WTC11 (cell line): ENCODE measurements at regions not wholly inside any gene's neighbourhood (a gene's known extent, or its start where the extent isn't known, plus 50 kb on each side); places are given as distances from the start of the nearest gene placed in this dataset.

Experiments
- ATAC-seq: fragments of 200-7000 bp; cut with Tn5 transposase; 2 replicates; pipeline ENCODE4 v1.10.0; 2021; ENCODE audit warnings: mild to moderate bottlenecking, moderate library complexity
- CTCF ChIA-PET: fragments of 300-600 bp; sonication (Branson Sonifier 250); formaldehyde crosslinking; loops from one replicate; lab custom pipeline; 2021; ENCODE audit warnings: antibody characterized with exemption; lab: Charles Lee
- POLR2A ChIA-PET: fragments of 350-600 bp; sonication (Branson Sonifier 250); formaldehyde crosslinking; loops from one replicate; lab custom pipeline; 2021; ENCODE audit warnings: antibody characterized with exemption; lab: Charles Lee
- DNase-seq: peaks from one replicate; pipeline ENCODE4 v3.0.0; 2021; ENCODE audit warnings: low spot score
- H3K27ac Mint-ChIP-seq: 2 replicates; pipeline ENCODE4 v1.8.0; 2021; ENCODE audit warnings: mixed read lengths
- H3K27me3 Mint-ChIP-seq: 2 replicates; pipeline ENCODE4 v1.8.0; 2021; ENCODE audit warnings: low read depth, mild to moderate bottlenecking, moderate library complexity, mixed read lengths
- H3K36me3 Mint-ChIP-seq: 2 replicates; pipeline ENCODE4 v1.8.0; 2021; ENCODE audit warnings: mixed read lengths
- H3K4me1 Mint-ChIP-seq: 2 replicates; pipeline ENCODE4 v1.8.0; 2022; ENCODE audit warnings: mixed read lengths
- H3K4me3 Mint-ChIP-seq: 2 replicates; pipeline ENCODE4 v1.8.0; 2021; ENCODE audit warnings: mild to moderate bottlenecking, moderate library complexity, mixed read lengths
- H3K9me3 Mint-ChIP-seq: 2 replicates; pipeline ENCODE4 v1.8.0; 2021; ENCODE audit warnings: mixed read lengths
- CREB1 ChIP-seq: sonication (generic); formaldehyde crosslinking; IDR thresholded peaks from 2 replicates; pipeline ENCODE4 v1.8.0; 2023; ENCODE audit warnings: mild to moderate bottlenecking, missing genetic modification reagents
- ELF4 ChIP-seq: sonication (generic); formaldehyde crosslinking; IDR thresholded peaks from 2 replicates; pipeline ENCODE4 v1.8.1; 2022; ENCODE audit warnings: low read depth, mild to moderate bottlenecking, moderate library complexity, missing genetic modification reagents
- FOXK1 ChIP-seq: sonication (generic); formaldehyde crosslinking; IDR thresholded peaks from 2 replicates; pipeline ENCODE4 v1.8.0; 2022; ENCODE audit warnings: mild to moderate bottlenecking, moderate library complexity, missing genetic modification reagents
- KAT7 ChIP-seq: sonication (generic); formaldehyde crosslinking; IDR thresholded peaks from 2 replicates; pipeline ENCODE4 v1.8.1; 2023; ENCODE audit warnings: missing genetic modification reagents, mild to moderate bottlenecking, borderline replicate concordance
- MXD4 ChIP-seq: fragments of 250-450 bp; sonication (Bioruptor Pico); IDR thresholded peaks from 2 replicates; pipeline ENCODE4 v1.8.0; 2021; ENCODE audit warnings: mild to moderate bottlenecking, moderate library complexity, borderline replicate concordance
- RORB ChIP-seq: fragments of 250-450 bp; sonication (Bioruptor Pico); IDR thresholded peaks from 2 replicates; pipeline ENCODE4 v1.9.0; 2021; ENCODE audit warnings: mild to moderate bottlenecking
- SOX15 ChIP-seq: fragments of 250-450 bp; sonication (Bioruptor Pico); IDR thresholded peaks from 2 replicates; pipeline ENCODE4 v1.9.0; 2021; ENCODE audit warnings: mild to moderate bottlenecking
- TP53 ChIP-seq: sonication (generic); formaldehyde crosslinking; IDR thresholded peaks from 2 replicates; pipeline ENCODE4 v1.8.1; 2023; ENCODE audit warnings: mild to moderate bottlenecking, missing genetic modification reagents
- ZNF138 ChIP-seq: sonication (generic); formaldehyde crosslinking; conservative IDR thresholded peaks from 2 replicates; pipeline ENCODE4 v1.8.1; 2022; ENCODE audit warnings: mild to moderate bottlenecking, moderate library complexity, missing genetic modification reagents
- ZNF219 ChIP-seq: sonication (generic); formaldehyde crosslinking; IDR thresholded peaks from 2 replicates; pipeline ENCODE4 v1.8.0; 2023; ENCODE audit warnings: missing genetic modification reagents, mild to moderate bottlenecking, borderline replicate concordance
- ZNF416 ChIP-seq: fragments of 250-450 bp; sonication (Bioruptor Pico); IDR thresholded peaks from 2 replicates; pipeline ENCODE4 v1.9.0; 2021; ENCODE audit warnings: mild to moderate bottlenecking, inconsistent platforms
- TF ChIP-seq, protein P1 (sequence below): fragments of 250-450 bp; sonication (Bioruptor Pico); IDR thresholded peaks from 2 replicates; pipeline ENCODE4 v1.9.0; 2021; ENCODE audit warnings: mild to moderate bottlenecking
- TF ChIP-seq, protein P2 (sequence below): sonication (generic); formaldehyde crosslinking; IDR thresholded peaks from 2 replicates; pipeline ENCODE4 v1.8.1; 2023; ENCODE audit warnings: mild to moderate bottlenecking, missing genetic modification reagents
- TF ChIP-seq, protein P3 (sequence below): sonication (generic); formaldehyde crosslinking; conservative IDR thresholded peaks from 2 replicates; pipeline ENCODE4 v1.8.1; 2023; ENCODE audit warnings: mild to moderate bottlenecking, low read depth, missing genetic modification reagents, moderate library complexity
- TF ChIP-seq, protein P4 (sequence below): sonication (generic); formaldehyde crosslinking; IDR thresholded peaks from 2 replicates; pipeline ENCODE4 v1.8.0; 2022; ENCODE audit warnings: mild to moderate bottlenecking, missing genetic modification reagents
- TF ChIP-seq, protein P5 (sequence below): sonication (generic); formaldehyde crosslinking; IDR thresholded peaks from 2 replicates; pipeline ENCODE4 v1.8.1; 2023; ENCODE audit warnings: mild to moderate bottlenecking, moderate library complexity, missing genetic modification reagents

DNA sequence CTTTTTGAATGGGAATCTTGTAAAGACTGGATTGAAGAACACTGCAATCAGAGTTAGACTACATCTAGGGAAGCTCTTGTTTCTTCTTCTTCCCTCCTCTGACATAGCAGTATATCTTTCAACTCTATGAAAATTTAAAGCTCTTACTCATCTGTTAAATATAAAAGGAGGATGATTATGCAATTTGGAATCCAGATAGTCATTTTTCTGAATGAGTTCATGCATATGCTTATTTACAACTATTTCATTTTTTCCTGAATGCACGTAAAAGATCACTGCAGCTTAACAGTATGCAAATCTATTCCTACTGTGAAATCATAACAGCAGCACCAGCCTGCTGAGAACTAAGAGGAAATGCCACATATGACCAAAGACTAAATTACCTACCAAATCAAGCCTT lies 133.5 kb upstream of the TMCC3 start:
- ChIA-PET POLR2A (interaction anchor here (1.1 kb wide), 1 partner anchor 92 kb away, joined by 3 read pairs; no protein-coding TSS in a partner anchor), CTCF (no interaction called here)
- ATAC-seq (no peak), DNase-seq (no peak)
- H3K4me3 Mint-ChIP-seq: no peak overlapping the region
- TF ChIP-seq, protein P1, sequence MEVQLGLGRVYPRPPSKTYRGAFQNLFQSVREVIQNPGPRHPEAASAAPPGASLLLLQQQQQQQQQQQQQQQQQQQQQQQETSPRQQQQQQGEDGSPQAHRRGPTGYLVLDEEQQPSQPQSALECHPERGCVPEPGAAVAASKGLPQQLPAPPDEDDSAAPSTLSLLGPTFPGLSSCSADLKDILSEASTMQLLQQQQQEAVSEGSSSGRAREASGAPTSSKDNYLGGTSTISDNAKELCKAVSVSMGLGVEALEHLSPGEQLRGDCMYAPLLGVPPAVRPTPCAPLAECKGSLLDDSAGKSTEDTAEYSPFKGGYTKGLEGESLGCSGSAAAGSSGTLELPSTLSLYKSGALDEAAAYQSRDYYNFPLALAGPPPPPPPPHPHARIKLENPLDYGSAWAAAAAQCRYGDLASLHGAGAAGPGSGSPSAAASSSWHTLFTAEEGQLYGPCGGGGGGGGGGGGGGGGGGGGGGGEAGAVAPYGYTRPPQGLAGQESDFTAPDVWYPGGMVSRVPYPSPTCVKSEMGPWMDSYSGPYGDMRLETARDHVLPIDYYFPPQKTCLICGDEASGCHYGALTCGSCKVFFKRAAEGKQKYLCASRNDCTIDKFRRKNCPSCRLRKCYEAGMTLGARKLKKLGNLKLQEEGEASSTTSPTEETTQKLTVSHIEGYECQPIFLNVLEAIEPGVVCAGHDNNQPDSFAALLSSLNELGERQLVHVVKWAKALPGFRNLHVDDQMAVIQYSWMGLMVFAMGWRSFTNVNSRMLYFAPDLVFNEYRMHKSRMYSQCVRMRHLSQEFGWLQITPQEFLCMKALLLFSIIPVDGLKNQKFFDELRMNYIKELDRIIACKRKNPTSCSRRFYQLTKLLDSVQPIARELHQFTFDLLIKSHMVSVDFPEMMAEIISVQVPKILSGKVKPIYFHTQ (CRISPR knock-in tag): no peak
- TF ChIP-seq ZNF416 (CRISPR knock-in tag) (no peak), SOX15 (CRISPR knock-in tag) (no peak), ELF4 (CRISPR knock-in tag) (no peak), RORB (CRISPR knock-in tag) (no peak), MXD4 (CRISPR knock-in tag) (no peak), FOXK1 (CRISPR knock-in tag) (no peak)
- TF ChIP-seq, protein P2, sequence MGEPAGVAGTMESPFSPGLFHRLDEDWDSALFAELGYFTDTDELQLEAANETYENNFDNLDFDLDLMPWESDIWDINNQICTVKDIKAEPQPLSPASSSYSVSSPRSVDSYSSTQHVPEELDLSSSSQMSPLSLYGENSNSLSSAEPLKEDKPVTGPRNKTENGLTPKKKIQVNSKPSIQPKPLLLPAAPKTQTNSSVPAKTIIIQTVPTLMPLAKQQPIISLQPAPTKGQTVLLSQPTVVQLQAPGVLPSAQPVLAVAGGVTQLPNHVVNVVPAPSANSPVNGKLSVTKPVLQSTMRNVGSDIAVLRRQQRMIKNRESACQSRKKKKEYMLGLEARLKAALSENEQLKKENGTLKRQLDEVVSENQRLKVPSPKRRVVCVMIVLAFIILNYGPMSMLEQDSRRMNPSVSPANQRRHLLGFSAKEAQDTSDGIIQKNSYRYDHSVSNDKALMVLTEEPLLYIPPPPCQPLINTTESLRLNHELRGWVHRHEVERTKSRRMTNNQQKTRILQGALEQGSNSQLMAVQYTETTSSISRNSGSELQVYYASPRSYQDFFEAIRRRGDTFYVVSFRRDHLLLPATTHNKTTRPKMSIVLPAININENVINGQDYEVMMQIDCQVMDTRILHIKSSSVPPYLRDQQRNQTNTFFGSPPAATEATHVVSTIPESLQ: no peak
- H3K27me3 Mint-ChIP-seq: no peaks in the 10 kb centered on the region
- H3K4me1 Mint-ChIP-seq: peaks cover 5% of the 10 kb centered on the region
- peaks cover 15% of the 10 kb centered on the region for H3K9me3 Mint-ChIP-seq
- H3K36me3 Mint-ChIP-seq: no peaks in the 10 kb centered on the region
- no peak overlapping the region for H3K27ac Mint-ChIP-seq

DNA sequence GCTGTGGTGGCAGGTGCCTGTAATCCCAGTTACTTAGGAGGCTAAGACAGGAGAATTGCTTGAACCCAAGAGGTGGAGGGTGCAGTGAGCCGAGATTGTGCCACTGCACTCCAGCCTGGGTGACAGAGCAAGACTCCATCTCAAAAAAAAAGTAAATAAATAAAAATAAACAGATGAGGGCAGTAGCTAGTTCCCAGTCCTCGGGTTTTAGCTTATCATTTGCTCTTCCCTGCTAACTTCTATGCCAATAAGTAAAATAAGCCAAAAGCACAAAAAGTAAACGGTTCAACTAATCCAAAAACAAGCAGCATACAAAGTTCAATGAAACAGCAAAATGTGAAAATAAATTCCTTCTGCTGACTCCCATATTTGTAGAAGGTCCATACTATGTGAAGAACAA lies 133.0 kb upstream of the TMCC3 start:
- Mint-ChIP-seq H3K4me1 (peaks cover 5% of the 10 kb centered on the region), H3K36me3 (no peaks in the 10 kb centered on the region), H3K4me3 (no peak overlapping the region), H3K9me3 (peaks cover 15% of the 10 kb centered on the region), H3K27me3 (no peaks in the 10 kb centered on the region), H3K27ac (no peak overlapping the region)
- DNase-seq (no peak), ATAC-seq (no peak)
- ChIA-PET POLR2A (interaction anchor here (1.1 kb wide), 1 partner anchor 92 kb away, joined by 3 read pairs; no protein-coding TSS in a partner anchor), CTCF (no interaction called here)
- TF ChIP-seq CREB1: no peak

DNA sequence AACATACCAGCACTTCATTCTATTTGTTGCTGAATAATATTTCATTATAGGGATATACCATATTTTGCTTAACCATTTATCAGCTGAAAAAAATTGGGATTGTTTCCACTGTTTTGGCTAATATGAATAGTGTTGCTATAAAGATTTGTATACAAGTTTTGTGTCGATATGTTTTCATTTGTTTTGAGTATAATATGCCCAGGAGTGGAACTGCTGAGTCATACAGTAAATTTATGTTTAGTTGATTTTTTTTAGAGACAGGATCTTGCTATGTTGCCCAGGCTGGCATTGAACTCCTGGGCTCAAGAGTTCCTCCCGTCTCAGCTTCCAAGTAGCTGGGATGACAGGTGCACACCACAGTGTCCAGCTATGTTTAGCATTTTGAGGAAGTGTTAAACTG lies 131.5 kb upstream of the TMCC3 start:
- Mint-ChIP-seq H3K27ac (no peak overlapping the region), H3K27me3 (no peaks in the 10 kb centered on the region), H3K4me3 (no peak overlapping the region), H3K36me3 (no peaks in the 10 kb centered on the region), H3K4me1 (peaks cover 5% of the 10 kb centered on the region), H3K9me3 (peaks cover 15% of the 10 kb centered on the region)
- TF ChIP-seq ZNF138 (CRISPR knock-in tag) (no peak), KAT7 (CRISPR knock-in tag) (no peak), CREB1 (no peak), TP53 (CRISPR knock-in tag) (no peak), ZNF219 (CRISPR knock-in tag) (no peak)
- TF ChIP-seq, protein P3, sequence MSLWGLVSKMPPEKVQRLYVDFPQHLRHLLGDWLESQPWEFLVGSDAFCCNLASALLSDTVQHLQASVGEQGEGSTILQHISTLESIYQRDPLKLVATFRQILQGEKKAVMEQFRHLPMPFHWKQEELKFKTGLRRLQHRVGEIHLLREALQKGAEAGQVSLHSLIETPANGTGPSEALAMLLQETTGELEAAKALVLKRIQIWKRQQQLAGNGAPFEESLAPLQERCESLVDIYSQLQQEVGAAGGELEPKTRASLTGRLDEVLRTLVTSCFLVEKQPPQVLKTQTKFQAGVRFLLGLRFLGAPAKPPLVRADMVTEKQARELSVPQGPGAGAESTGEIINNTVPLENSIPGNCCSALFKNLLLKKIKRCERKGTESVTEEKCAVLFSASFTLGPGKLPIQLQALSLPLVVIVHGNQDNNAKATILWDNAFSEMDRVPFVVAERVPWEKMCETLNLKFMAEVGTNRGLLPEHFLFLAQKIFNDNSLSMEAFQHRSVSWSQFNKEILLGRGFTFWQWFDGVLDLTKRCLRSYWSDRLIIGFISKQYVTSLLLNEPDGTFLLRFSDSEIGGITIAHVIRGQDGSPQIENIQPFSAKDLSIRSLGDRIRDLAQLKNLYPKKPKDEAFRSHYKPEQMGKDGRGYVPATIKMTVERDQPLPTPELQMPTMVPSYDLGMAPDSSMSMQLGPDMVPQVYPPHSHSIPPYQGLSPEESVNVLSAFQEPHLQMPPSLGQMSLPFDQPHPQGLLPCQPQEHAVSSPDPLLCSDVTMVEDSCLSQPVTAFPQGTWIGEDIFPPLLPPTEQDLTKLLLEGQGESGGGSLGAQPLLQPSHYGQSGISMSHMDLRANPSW (CRISPR knock-in tag): no peak
- TF ChIP-seq, protein P4, sequence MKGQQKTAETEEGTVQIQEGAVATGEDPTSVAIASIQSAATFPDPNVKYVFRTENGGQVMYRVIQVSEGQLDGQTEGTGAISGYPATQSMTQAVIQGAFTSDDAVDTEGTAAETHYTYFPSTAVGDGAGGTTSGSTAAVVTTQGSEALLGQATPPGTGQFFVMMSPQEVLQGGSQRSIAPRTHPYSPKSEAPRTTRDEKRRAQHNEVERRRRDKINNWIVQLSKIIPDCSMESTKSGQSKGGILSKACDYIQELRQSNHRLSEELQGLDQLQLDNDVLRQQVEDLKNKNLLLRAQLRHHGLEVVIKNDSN: no peak
- TF ChIP-seq, protein P5, sequence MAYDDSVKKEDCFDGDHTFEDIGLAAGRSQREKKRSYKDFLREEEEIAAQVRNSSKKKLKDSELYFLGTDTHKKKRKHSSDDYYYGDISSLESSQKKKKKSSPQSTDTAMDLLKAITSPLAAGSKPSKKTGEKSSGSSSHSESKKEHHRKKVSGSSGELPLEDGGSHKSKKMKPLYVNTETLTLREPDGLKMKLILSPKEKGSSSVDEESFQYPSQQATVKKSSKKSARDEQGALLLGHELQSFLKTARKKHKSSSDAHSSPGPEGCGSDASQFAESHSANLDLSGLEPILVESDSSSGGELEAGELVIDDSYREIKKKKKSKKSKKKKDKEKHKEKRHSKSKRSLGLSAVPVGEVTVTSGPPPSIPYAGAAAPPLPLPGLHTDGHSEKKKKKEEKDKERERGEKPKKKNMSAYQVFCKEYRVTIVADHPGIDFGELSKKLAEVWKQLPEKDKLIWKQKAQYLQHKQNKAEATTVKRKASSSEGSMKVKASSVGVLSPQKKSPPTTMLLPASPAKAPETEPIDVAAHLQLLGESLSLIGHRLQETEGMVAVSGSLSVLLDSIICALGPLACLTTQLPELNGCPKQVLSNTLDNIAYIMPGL (CRISPR knock-in tag): no peak
- no peak for ATAC-seq
- ChIA-PET CTCF (no interaction called here), POLR2A (no interaction called here)
- DNase-seq: no peak
